Left lung (tissue), 4 donors: ENCODE measurements at regions not wholly inside any gene's neighbourhood (a gene's known extent, or its start where the extent isn't known, plus 50 kb on each side); places are given as distances from the start of the nearest gene placed in this dataset.

Experiments
- ATAC-seq: fragments of 200-7000 bp; cut with Tn5 transposase; one replicate; pipeline ENCODE4 v1.9.1; 2020; ENCODE audit warnings: moderate library complexity
- DNase-seq, 4 donors: peaks; one replicate each; pipeline ENCODE4 v3.0.0-alpha.2; 2013 to 2020
- H3K27ac ChIP-seq, 2 donors: fragments of 200-600 bp; sonication (generic) in 1 of 2; one replicate each; pipeline versions ENCODE4 v1.5.0 to v1.8.0; 2020 to 2021
- H3K27me3 ChIP-seq, 2 donors: fragments of 200-600 bp; sonication (generic) in 1 of 2; one replicate each; pipeline versions ENCODE4 v1.5.0 to v1.8.0; 2020 to 2021
- H3K36me3 ChIP-seq, 2 donors: fragments of 200-600 bp; sonication (generic) in 1 of 2; one replicate each; pipeline versions ENCODE4 v1.5.0 to v1.8.0; 2020 to 2021
- H3K4me1 ChIP-seq, 2 donors: fragments of 200-600 bp; one replicate each; pipeline ENCODE4 v1.8.0; 2021
- H3K4me3 ChIP-seq, 2 donors: fragments of 200-600 bp; sonication (generic) in 1 of 2; one replicate each; pipeline versions ENCODE4 v1.5.0 to v1.8.0; 2020 to 2021; ENCODE audit warnings: mild to moderate bottlenecking in 1 of 2
- H3K9me3 ChIP-seq, 2 donors: fragments of 200-600 bp; sonication (generic) in 1 of 2; one replicate each; pipeline versions ENCODE4 v1.5.0 to v1.8.0; 2020 to 2021
- intact Hi-C, 2 donors: fragments of 100-400 bp; cut with DNase I; formaldehyde crosslinking; loops; one replicate each; pipeline versions ENCODE4 v1.11.2 to v1.14.2; 2022
- TF ChIP-seq, protein P1 (sequence below), 2 donors: fragments of 200-600 bp; sonication (generic) in 1 of 2; IDR thresholded peaks; one replicate each; pipeline versions ENCODE4 v1.5.0 to v1.8.0; 2021; ENCODE audit warnings: antibody characterized with exemption in 2 of 2
- donor health status: DM: no; HTN: yes; CAD: no.
- donor health status: DM: no; HTN: no; CAD: no.

GRCh38 chr4:145417348-145418130 lies 64.1 kb upstream of the SMAD1 start:
- no peak overlapping the region for H3K27ac ChIP-seq
- H3K4me1 ChIP-seq = no peaks in the 10 kb centered on the region
- DNase-seq (no peak), ATAC-seq (no peak)
- H3K36me3 ChIP-seq = no peaks in the 10 kb centered on the region
- TF ChIP-seq, protein P1, sequence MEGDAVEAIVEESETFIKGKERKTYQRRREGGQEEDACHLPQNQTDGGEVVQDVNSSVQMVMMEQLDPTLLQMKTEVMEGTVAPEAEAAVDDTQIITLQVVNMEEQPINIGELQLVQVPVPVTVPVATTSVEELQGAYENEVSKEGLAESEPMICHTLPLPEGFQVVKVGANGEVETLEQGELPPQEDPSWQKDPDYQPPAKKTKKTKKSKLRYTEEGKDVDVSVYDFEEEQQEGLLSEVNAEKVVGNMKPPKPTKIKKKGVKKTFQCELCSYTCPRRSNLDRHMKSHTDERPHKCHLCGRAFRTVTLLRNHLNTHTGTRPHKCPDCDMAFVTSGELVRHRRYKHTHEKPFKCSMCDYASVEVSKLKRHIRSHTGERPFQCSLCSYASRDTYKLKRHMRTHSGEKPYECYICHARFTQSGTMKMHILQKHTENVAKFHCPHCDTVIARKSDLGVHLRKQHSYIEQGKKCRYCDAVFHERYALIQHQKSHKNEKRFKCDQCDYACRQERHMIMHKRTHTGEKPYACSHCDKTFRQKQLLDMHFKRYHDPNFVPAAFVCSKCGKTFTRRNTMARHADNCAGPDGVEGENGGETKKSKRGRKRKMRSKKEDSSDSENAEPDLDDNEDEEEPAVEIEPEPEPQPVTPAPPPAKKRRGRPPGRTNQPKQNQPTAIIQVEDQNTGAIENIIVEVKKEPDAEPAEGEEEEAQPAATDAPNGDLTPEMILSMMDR (IDR thresholded peaks at IDR 0.05) = no peak
- H3K9me3 ChIP-seq = no peaks in the 10 kb centered on the region
- no peaks in the 10 kb centered on the region for H3K27me3 ChIP-seq
- H3K4me3 ChIP-seq = no peak overlapping the region
- intact Hi-C loops = no loop called here

- intact Hi-C loops = no loop called here
- H3K4me3 ChIP-seq = no peak overlapping the region
- ATAC-seq (no peak), DNase-seq (no peak)
- no peak overlapping the region for H3K27ac ChIP-seq
- H3K4me1 ChIP-seq = no peaks in the 10 kb centered on the region
- H3K9me3 ChIP-seq = no peaks in the 10 kb centered on the region
- no peaks in the 10 kb centered on the region for H3K27me3 ChIP-seq
- no peaks in the 10 kb centered on the region for H3K36me3 ChIP-seq
- TF ChIP-seq, protein P1 (IDR thresholded peaks at IDR 0.05) = no peak
These were observed 66.8 kb upstream of the SMAD1 start for GRCh38 chr4:145414841-145415240.

DNA sequence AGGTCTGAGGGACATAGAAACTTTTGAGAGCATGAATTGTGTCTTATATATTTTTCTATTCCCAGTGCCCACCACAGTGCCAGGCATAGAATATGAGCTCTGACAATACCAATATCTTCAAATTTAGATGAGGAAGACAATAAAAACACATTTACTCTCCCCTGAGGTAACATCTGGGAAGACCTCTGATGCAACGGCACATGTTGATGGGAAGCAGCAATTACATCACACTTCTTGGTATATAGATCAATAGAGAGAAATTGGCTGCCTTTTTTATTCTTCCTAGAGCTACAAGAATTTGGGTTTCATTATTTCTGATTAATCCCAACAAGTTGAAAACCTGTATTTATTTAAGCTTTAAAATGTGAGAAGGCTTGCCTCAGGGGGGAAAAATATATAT lies 67.4 kb upstream of the SMAD1 start:
- ATAC-seq (no peak), DNase-seq (no peak)
- Histone ChIP-seq H3K36me3 (no peaks in the 10 kb centered on the region), H3K4me3 (no peak overlapping the region), H3K27me3 (no peaks in the 10 kb centered on the region), H3K27ac (no peak overlapping the region), H3K4me1 (no peaks in the 10 kb centered on the region), H3K9me3 (no peaks in the 10 kb centered on the region)
- intact Hi-C loops = no loop called here
- TF ChIP-seq, protein P1 (IDR thresholded peaks at IDR 0.05) = no peak

GRCh38 chr4:145406970-145407369 lies 74.7 kb upstream of the SMAD1 start:
- ATAC-seq = no peak
- TF ChIP-seq, protein P1 (IDR thresholded peaks at IDR 0.05) = no peak
- intact Hi-C loops = no loop called here

DNA sequence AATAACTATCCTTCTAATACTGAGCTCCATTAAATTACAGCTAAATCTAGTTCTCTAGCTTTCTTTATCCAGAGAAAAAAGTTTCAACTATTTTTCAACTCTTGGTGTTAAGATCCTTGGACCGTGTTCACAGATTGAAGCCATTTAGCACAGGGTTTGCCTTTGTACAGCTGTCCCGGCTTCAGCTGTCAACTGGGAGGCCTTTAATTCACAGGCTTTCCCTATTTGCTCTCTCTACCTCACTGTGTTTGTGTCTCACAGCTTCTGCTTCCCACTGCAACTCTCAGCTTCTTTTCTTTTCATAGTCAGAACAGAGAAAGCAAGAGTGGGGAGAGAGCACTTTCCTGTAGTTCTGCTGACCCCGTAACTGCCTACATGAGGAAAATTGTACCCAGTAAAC lies 76.9 kb upstream of the SMAD1 start:
- Histone ChIP-seq H3K9me3 (peaks cover 0 to 3% of the 10 kb centered on the region in 2 donors), H3K27me3 (no peaks in the 10 kb centered on the region), H3K36me3 (no peaks in the 10 kb centered on the region), H3K27ac (no peak overlapping the region), H3K4me1 (no peaks in the 10 kb centered on the region), H3K4me3 (no peak overlapping the region)
- ATAC-seq (no peak), DNase-seq (no peak)
- intact Hi-C loops = no loop called here
- TF ChIP-seq, protein P1 (IDR thresholded peaks at IDR 0.05) = no peak

More at GRCh38 chr4:145406970-145407369, 74.7 kb upstream of the SMAD1 start:
- Histone ChIP-seq H3K9me3 (no peaks in the 10 kb centered on the region), H3K4me3 (no peak overlapping the region), H3K27ac (no peak overlapping the region), H3K4me1 (no peaks in the 10 kb centered on the region), H3K27me3 (no peaks in the 10 kb centered on the region), H3K36me3 (no peaks in the 10 kb centered on the region)
- no peak for DNase-seq
